IMR-90 (cell line): ENCODE measurements at regions not wholly inside any gene's neighbourhood (a gene's known extent, or its start where the extent isn't known, plus 50 kb on each side); places are given as distances from the start of the nearest gene placed in this dataset.

Source experiments
- ATAC-seq: fragments of 200-7000 bp; cut with Tn5 transposase; 2 replicates; pipeline ENCODE4 v1.9.1; 2020; ENCODE audit warnings: low read depth, mild to moderate bottlenecking, moderate library complexity
- BruUV-seq: library from RNA; stranded (reverse); fragments of 400-500 nt; replicated peaks from 2 replicates; lab custom pipeline; 2021; lab: Mats Ljungman, UMichigan
- CTCF ChIA-PET: fragments of 300-600 bp; formaldehyde crosslinking; extraction: SDS; loops from one replicate; lab custom pipeline; 2021; ENCODE audit warnings: antibody characterized with exemption; lab: Yijun Ruan, JAX
- POLR2A ChIA-PET: fragments of 300-600 bp; sonication (Branson Sonifier 250); formaldehyde crosslinking; loops from one replicate; lab custom pipeline; 2022; ENCODE audit warnings: antibody characterized with exemption; ENCODE audit not compliant: unreplicated experiment; lab: Charles Lee
- DNase-seq: peaks from one replicate; pipeline ENCODE4 v3.0.0; 2013
- H2AFZ ChIP-seq: replicated peaks from 2 replicates; pipeline ENCODE3; 2013; ENCODE audit warnings: low read length, mild to moderate bottlenecking; ENCODE audit not compliant: poor library complexity
- H2AK5ac ChIP-seq: 2 replicates; pipeline ENCODE4 v1.6.1; 2013; ENCODE audit warnings: low read depth, low read length, inconsistent platforms
- H2AK9ac ChIP-seq: replicated peaks from 2 replicates; pipeline ENCODE3; 2013; ENCODE audit warnings: mild to moderate bottlenecking, low read depth, low read length, moderate library complexity; ENCODE audit not compliant: poor library complexity
- H2BK120ac ChIP-seq: 2 replicates; pipeline ENCODE4 v1.6.1; 2013; ENCODE audit warnings: low read depth, low read length, inconsistent platforms
- H2BK15ac ChIP-seq: 3 replicates; pipeline ENCODE4 v1.6.1; 2013; ENCODE audit warnings: low read depth, low read length, inconsistent platforms
- H2BK20ac ChIP-seq: 2 replicates; pipeline ENCODE4 v1.6.1; 2013; ENCODE audit warnings: low read depth, mild to moderate bottlenecking, inconsistent platforms, low read length, moderate library complexity
- H2BK5ac ChIP-seq: 2 replicates; pipeline ENCODE4 v1.6.1; 2013; ENCODE audit warnings: mild to moderate bottlenecking, low read depth, low read length, inconsistent platforms; ENCODE audit not compliant: poor library complexity, severe bottlenecking
- H3K14ac ChIP-seq: replicated peaks from 2 replicates; pipeline ENCODE4 v1.6.1; 2013; ENCODE audit warnings: low read depth, low read length, inconsistent platforms
- H3K18ac ChIP-seq: 2 replicates; pipeline ENCODE4 v1.6.1; 2013; ENCODE audit warnings: low read depth, low read length, control low read depth
- H3K23ac ChIP-seq: 2 replicates; pipeline ENCODE4 v1.6.1; 2013; ENCODE audit warnings: low read depth, low read length, inconsistent platforms
- H3K27ac ChIP-seq: 2 replicates; pipeline ENCODE4 v1.5.1; 2013; ENCODE audit warnings: mild to moderate bottlenecking, control low read depth, low read length; ENCODE audit not compliant: insufficient read depth
- H3K27me3 ChIP-seq: 2 replicates; pipeline ENCODE4 v1.6.1; 2013; ENCODE audit warnings: low read length; ENCODE audit not compliant: control insufficient read depth, insufficient read depth
- H3K36me3 ChIP-seq: 2 replicates; pipeline ENCODE4 v1.6.1; 2013; ENCODE audit warnings: low read length, mixed read lengths; ENCODE audit not compliant: control insufficient read depth, insufficient read depth
- H3K4ac ChIP-seq: 2 replicates; pipeline ENCODE4 v1.6.1; 2013; ENCODE audit warnings: low read depth, low read length, inconsistent platforms
- H3K4me1 ChIP-seq: 2 replicates; pipeline ENCODE4 v1.6.1; 2013; ENCODE audit warnings: low read length, mixed read lengths; ENCODE audit not compliant: control insufficient read depth, insufficient read depth
- H3K4me2 ChIP-seq: 2 replicates; pipeline ENCODE4 v1.6.1; 2013; ENCODE audit warnings: low read depth, mild to moderate bottlenecking, control low read depth, low read length, moderate library complexity
- H3K4me3 ChIP-seq: 2 replicates; pipeline ENCODE4 v1.5.1; 2013; ENCODE audit warnings: low read depth, mild to moderate bottlenecking, control low read depth, low read length, moderate library complexity; ENCODE audit not compliant: insufficient read depth
- H3K56ac ChIP-seq: 2 replicates; pipeline ENCODE4 v1.6.1; 2013; ENCODE audit warnings: low read length, inconsistent platforms; ENCODE audit not compliant: insufficient read depth; ENCODE audit errors: extremely low read depth
- H3K79me1 ChIP-seq, 2 experiments: 2 replicates each; pipeline ENCODE4 v1.6.1; 2013; ENCODE audit warnings: low read length in 2 of 2, inconsistent platforms in 1 of 2, low read depth in 1 of 2
- H3K9ac ChIP-seq: 2 replicates; pipeline ENCODE4 v1.6.1; 2013; ENCODE audit warnings: low read depth, low read length, control low read depth
- H3K9me1 ChIP-seq: 2 replicates; pipeline ENCODE4 v1.6.1; 2013; ENCODE audit warnings: low read length, inconsistent platforms; ENCODE audit not compliant: insufficient read depth
- H3K9me3 ChIP-seq: 2 replicates; pipeline ENCODE4 v1.6.1; 2013; ENCODE audit warnings: low read length; ENCODE audit not compliant: control insufficient read depth, insufficient read depth
- H4K20me1 ChIP-seq: 2 replicates; pipeline ENCODE4 v1.6.1; 2013; ENCODE audit warnings: low read length, inconsistent platforms; ENCODE audit not compliant: insufficient read depth
- H4K5ac ChIP-seq: 2 replicates; pipeline ENCODE4 v1.6.1; 2013; ENCODE audit warnings: mild to moderate bottlenecking, low read depth, low read length, control low read depth
- H4K8ac ChIP-seq, 2 experiments: 2 replicates each; pipeline ENCODE4 v1.6.1; 2013; ENCODE audit warnings: low read depth in 2 of 2, low read length in 2 of 2, control low read depth in 1 of 2, inconsistent platforms in 1 of 2
- H4K91ac ChIP-seq: 2 replicates; pipeline ENCODE4 v1.6.1; 2013; ENCODE audit warnings: low read depth, low read length, inconsistent platforms; ENCODE audit not compliant: insufficient read depth
- MAZ ChIP-seq: IDR thresholded peaks from 2 replicates; pipeline ENCODE4 v1.6.1; 2012; ENCODE audit warnings: low read depth, mild to moderate bottlenecking, low read length, improper control_type of control experiment, moderate library complexity, borderline replicate concordance
- WGBS, 2 experiments: methylation state at CpG; one replicate each; pipeline versions ENCODE4 v1.1.5 to v1.1.7; 2013; ENCODE audit warnings: missing lambda C conversion rate in 2 of 2; ENCODE audit not compliant: insufficient read length in 1 of 2; ENCODE audit errors: extremely low coverage in 2 of 2; 5-methylcytosine and 5-hydroxymethylcytosine counted together
- dilution Hi-C: fragments of 300-500 bp; cut with HindIII; formaldehyde crosslinking; loops from one replicate; pipeline ENCODE4 v1.14.3; 2018; ENCODE audit warnings: low sequenced_read_pairs; ENCODE audit not compliant: unreplicated experiment
- in situ Hi-C: fragments of 300-500 bp; cut with MboI; formaldehyde crosslinking; loops from 3 replicates; pipeline ENCODE4 v1.14.3; 2019; ENCODE audit warnings: low sequenced_read_pairs, inconsistent platforms, mixed read lengths
- intact Hi-C: fragments of 100-400 bp; cut with micrococcal nuclease; formaldehyde crosslinking; loops from 2 replicates; pipeline ENCODE4 v1.10.0; 2022

DNA sequence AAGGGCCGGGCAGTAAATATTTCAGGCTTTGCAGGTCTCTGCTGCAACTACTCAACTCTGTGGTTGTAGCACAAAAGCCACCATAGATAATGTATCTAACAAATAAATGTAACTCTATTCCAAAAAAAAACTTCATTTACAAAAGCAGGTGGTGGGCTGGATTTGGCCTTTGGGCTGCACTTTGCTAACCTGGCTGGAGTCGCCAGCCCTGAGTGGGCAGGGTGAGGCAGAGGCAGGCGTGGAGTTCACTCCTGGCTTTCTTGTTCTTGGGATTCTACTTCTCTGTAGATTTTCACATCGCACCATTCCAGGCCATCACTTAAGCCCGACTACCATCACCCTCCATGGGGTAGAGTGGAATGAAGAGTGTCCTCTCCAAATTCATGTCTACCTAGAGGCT is 367.6 kb upstream of the MGMT start:
- TF ChIP-seq MAZ: no peak
- no peak overlapping the region for H2BK5ac ChIP-seq
- H4K8ac ChIP-seq: no peak overlapping the region
- H2AK5ac ChIP-seq: no peak overlapping the region
- H3K4me1 ChIP-seq: peaks cover 10% of the 10 kb centered on the region
- no peak overlapping the region for H4K5ac ChIP-seq
- in situ Hi-C loops: no loop called here
- H3K4me3 ChIP-seq: no peak overlapping the region
- no peak overlapping the region for H3K23ac ChIP-seq
- H3K56ac ChIP-seq: no peak overlapping the region
- H2BK120ac ChIP-seq: no peak overlapping the region
- H3K79me1 ChIP-seq: no peaks in the 10 kb centered on the region
- no CpG with 5 or more reads among the region's 5 CpGs for WGBS, 2 experiments
- H2BK20ac ChIP-seq: no peak overlapping the region
- no peaks in the 10 kb centered on the region for H4K20me1 ChIP-seq
- peaks cover 7% of the 10 kb centered on the region; the same call in 1 of the 2 replicates for H3K9me3 ChIP-seq
- no peaks in the 10 kb centered on the region; the same call in 1 of the 2 replicates for H3K27me3 ChIP-seq
- ATAC-seq: no peak
- BruUV-seq: no TSS peak
- no peak overlapping the region for H3K18ac ChIP-seq
- no peak for DNase-seq
- CTCF ChIA-PET: no interaction called here
- no peak overlapping the region for H2BK15ac ChIP-seq
- no peak overlapping the region for H2AK9ac ChIP-seq
- no peak overlapping the region for H2AFZ ChIP-seq
- POLR2A ChIA-PET: no interaction called here
- no peak overlapping the region for H3K14ac ChIP-seq
- H3K36me3 ChIP-seq: no peaks in the 10 kb centered on the region
- no peak overlapping the region for H4K91ac ChIP-seq
- no peak overlapping the region for H3K9ac ChIP-seq
- H3K27ac ChIP-seq: no peak overlapping the region
- dilution Hi-C loops: no loop called here
- H3K4ac ChIP-seq: no peak overlapping the region
- intact Hi-C loops: loop anchor here (5.0 kb wide), 4 partner anchors 57 to 858 kb away; no protein-coding TSS in a partner anchor
- no peaks in the 10 kb centered on the region for H3K9me1 ChIP-seq
- H3K4me2 ChIP-seq: no peak overlapping the region
